Muscle of leg (tissue), 3 donors: ENCODE measurements at regions not wholly inside any gene's neighbourhood (a gene's known extent, or its start where the extent isn't known, plus 50 kb on each side); places are given as distances from the start of the nearest gene placed in this dataset.

ENCODE experiments used
- DNase-seq: peaks from one replicate; pipeline ENCODE4 v3.0.0; 2013
- H3K27ac ChIP-seq: one replicate; pipeline ENCODE4 v1.5.1; 2013; ENCODE audit warnings: mild to moderate bottlenecking, low read length, control low read depth
- H3K27me3 ChIP-seq: one replicate; pipeline ENCODE4 v1.6.1; 2013; ENCODE audit warnings: low read length; ENCODE audit not compliant: control insufficient read depth, insufficient read depth
- H3K36me3 ChIP-seq: one replicate; pipeline ENCODE4 v1.6.1; 2013; ENCODE audit warnings: low read length; ENCODE audit not compliant: control insufficient read depth, insufficient read depth
- H3K4me1 ChIP-seq: one replicate; pipeline ENCODE4 v1.6.1; 2013; ENCODE audit warnings: low read length; ENCODE audit not compliant: control insufficient read depth, insufficient read depth
- H3K4me3 ChIP-seq: one replicate; pipeline ENCODE4 v1.5.1; 2013; ENCODE audit warnings: low read length, control low read depth
- H3K9me3 ChIP-seq: replicated peaks from 2 replicates; pipeline ENCODE4 v1.6.1; 2013; ENCODE audit warnings: low read depth, low read length; ENCODE audit not compliant: control insufficient read depth
- WGBS: methylation state at CpG from one replicate; pipeline ENCODE4 v1.1.5; 2013; ENCODE audit warnings: missing lambda C conversion rate; ENCODE audit not compliant: insufficient coverage; 5-methylcytosine and 5-hydroxymethylcytosine counted together

GRCh38 chr15:62449638-62450037 lies 284.6 kb upstream of the C2CD4B start:
- Histone ChIP-seq H3K36me3 (peaks cover 4% of the 10 kb centered on the region), H3K4me1 (peaks cover 46% of the 10 kb centered on the region), H3K27ac (no peak overlapping the region), H3K4me3 (no peak overlapping the region), H3K27me3 (no peaks in the 10 kb centered on the region), H3K9me3 (no peaks in the 10 kb centered on the region)
- no peak for DNase-seq
- WGBS: 100% methylated on average over 1 of the region's 1 CpG

- Histone ChIP-seq H3K4me1 (peaks cover 49% of the 10 kb centered on the region), H3K36me3 (peaks cover 4% of the 10 kb centered on the region), H3K9me3 (no peaks in the 10 kb centered on the region), H3K27ac (no peak overlapping the region), H3K27me3 (no peaks in the 10 kb centered on the region), H3K4me3 (no peak overlapping the region)
- WGBS: 74% methylated on average over 4 of the region's 10 CpGs
- DNase-seq: no peak
Observed at GRCh38 chr15:62450061-62450460, 285.0 kb upstream of the C2CD4B start.

- Histone ChIP-seq H3K27ac (peak overlapping the region; percentile 37), H3K4me3 (no peak overlapping the region), H3K9me3 (no peaks in the 10 kb centered on the region), H3K36me3 (peaks cover 4% of the 10 kb centered on the region), H3K4me1 (peaks cover 69% of the 10 kb centered on the region), H3K27me3 (no peaks in the 10 kb centered on the region)
- 67% methylated on average over 3 of the region's 9 CpGs for WGBS
- DNase-seq: no peak
Observed at GRCh38 chr15:62452026-62452425, 286.9 kb upstream of the C2CD4B start.

- H3K9me3 ChIP-seq: no peaks in the 10 kb centered on the region
- peaks cover 74% of the 10 kb centered on the region for H3K4me1 ChIP-seq
- H3K27me3 ChIP-seq: no peaks in the 10 kb centered on the region
- peak; percentile 68 for DNase-seq
- H3K27ac ChIP-seq: peak overlapping the region; percentile 88
- no peak overlapping the region for H3K4me3 ChIP-seq
- peaks cover 4% of the 10 kb centered on the region for H3K36me3 ChIP-seq
- 75% methylated on average over 2 of the region's 4 CpGs for whole genome bisulfite sequencing
Observed at GRCh38 chr15:62452667-62453066, 287.6 kb upstream of the C2CD4B start.

GRCh38 chr15:62453375-62453774 lies 288.3 kb upstream of the C2CD4B start:
- WGBS: no CpG with 5 or more reads among the region's 3 CpGs
- H3K4me3 ChIP-seq: peak overlapping the region; percentile 6
- H3K4me1 ChIP-seq: peaks cover 77% of the 10 kb centered on the region
- H3K9me3 ChIP-seq: no peaks in the 10 kb centered on the region
- peak overlapping the region; percentile 88 for H3K27ac ChIP-seq
- no peaks in the 10 kb centered on the region for H3K27me3 ChIP-seq
- DNase-seq: peak; percentile 83
- H3K36me3 ChIP-seq: peaks cover 4% of the 10 kb centered on the region

GRCh38 chr15:62453981-62454380 lies 288.9 kb upstream of the C2CD4B start:
- Histone ChIP-seq H3K36me3 (peaks cover 4% of the 10 kb centered on the region), H3K27ac (peak overlapping the region; percentile 88), H3K4me3 (peak overlapping the region; percentile 6), H3K27me3 (no peaks in the 10 kb centered on the region), H3K9me3 (no peaks in the 10 kb centered on the region), H3K4me1 (peaks cover 81% of the 10 kb centered on the region)
- no peak for DNase-seq
- WGBS: 75% methylated on average over 4 of the region's 5 CpGs

GRCh38 chr15:62454567-62455172 lies 289.6 kb upstream of the C2CD4B start:
- Histone ChIP-seq H3K4me1 (peaks cover 78% of the 10 kb centered on the region), H3K9me3 (no peaks in the 10 kb centered on the region), H3K27me3 (no peaks in the 10 kb centered on the region), H3K4me3 (no peak overlapping the region), H3K36me3 (peaks cover 4% of the 10 kb centered on the region), H3K27ac (peak overlapping the region; percentile 88)
- no peak for DNase-seq
- 76% methylated on average over 3 of the region's 6 CpGs for WGBS

GRCh38 chr15:62455441-62455921 lies 290.4 kb upstream of the C2CD4B start:
- 77% methylated on average over 9 of the region's 12 CpGs for WGBS
- peaks cover 76% of the 10 kb centered on the region for H3K4me1 ChIP-seq
- H3K27ac ChIP-seq: peak overlapping the region; percentile 88
- DNase-seq: no peak
- peaks cover 4% of the 10 kb centered on the region for H3K36me3 ChIP-seq
- no peaks in the 10 kb centered on the region for H3K27me3 ChIP-seq
- H3K9me3 ChIP-seq: no peaks in the 10 kb centered on the region
- no peak overlapping the region for H3K4me3 ChIP-seq

GRCh38 chr15:62456011-62456920 lies 291.2 kb upstream of the C2CD4B start:
- 58% methylated on average over 6 of the region's 11 CpGs for WGBS
- peak overlapping the region; percentile 84 for H3K27ac ChIP-seq

GRCh38 chr15:62457100-62457499 lies 292.0 kb upstream of the C2CD4B start:
- no peak for DNase-seq
- Histone ChIP-seq H3K9me3 (no peaks in the 10 kb centered on the region), H3K36me3 (peaks cover 4% of the 10 kb centered on the region), H3K27ac (peak overlapping the region; percentile 84), H3K27me3 (no peaks in the 10 kb centered on the region), H3K4me3 (no peak overlapping the region), H3K4me1 (peaks cover 66% of the 10 kb centered on the region)
- WGBS: no CpG with 5 or more reads among the region's 6 CpGs

More at GRCh38 chr15:62456011-62456920, 291.2 kb upstream of the C2CD4B start:
- no peak for DNase-seq
- peaks cover 4% of the 10 kb centered on the region for H3K36me3 ChIP-seq
- no peaks in the 10 kb centered on the region for H3K27me3 ChIP-seq
- no peaks in the 10 kb centered on the region for H3K9me3 ChIP-seq
- peaks cover 72% of the 10 kb centered on the region for H3K4me1 ChIP-seq
- no peak overlapping the region for H3K4me3 ChIP-seq
